Left lung (tissue), 4 donors: ENCODE measurements at regions not wholly inside any gene's neighbourhood (a gene's known extent, or its start where the extent isn't known, plus 50 kb on each side); places are given as distances from the start of the nearest gene placed in this dataset.

Experiments used
- ATAC-seq: fragments of 200-7000 bp; cut with Tn5 transposase; one replicate; pipeline ENCODE4 v1.9.1; 2020; ENCODE audit warnings: moderate library complexity
- DNase-seq, 4 donors: peaks; one replicate each; pipeline ENCODE4 v3.0.0-alpha.2; 2013 to 2020
- H3K27ac ChIP-seq, 2 donors: fragments of 200-600 bp; sonication (generic) in 1 of 2; one replicate each; pipeline versions ENCODE4 v1.5.0 to v1.8.0; 2020 to 2021
- H3K27me3 ChIP-seq, 2 donors: fragments of 200-600 bp; sonication (generic) in 1 of 2; one replicate each; pipeline versions ENCODE4 v1.5.0 to v1.8.0; 2020 to 2021
- H3K36me3 ChIP-seq, 2 donors: fragments of 200-600 bp; sonication (generic) in 1 of 2; one replicate each; pipeline versions ENCODE4 v1.5.0 to v1.8.0; 2020 to 2021
- H3K4me1 ChIP-seq, 2 donors: fragments of 200-600 bp; one replicate each; pipeline ENCODE4 v1.8.0; 2021
- H3K4me3 ChIP-seq, 2 donors: fragments of 200-600 bp; sonication (generic) in 1 of 2; one replicate each; pipeline versions ENCODE4 v1.5.0 to v1.8.0; 2020 to 2021; ENCODE audit warnings: mild to moderate bottlenecking in 1 of 2
- H3K9me3 ChIP-seq, 2 donors: fragments of 200-600 bp; sonication (generic) in 1 of 2; one replicate each; pipeline versions ENCODE4 v1.5.0 to v1.8.0; 2020 to 2021
- intact Hi-C, 2 donors: fragments of 100-400 bp; cut with DNase I; formaldehyde crosslinking; loops; one replicate each; pipeline versions ENCODE4 v1.11.2 to v1.14.2; 2022
- TF ChIP-seq, protein P1 (sequence below), 2 donors: fragments of 200-600 bp; sonication (generic) in 1 of 2; IDR thresholded peaks; one replicate each; pipeline versions ENCODE4 v1.5.0 to v1.8.0; 2021; ENCODE audit warnings: antibody characterized with exemption in 2 of 2
- donor health status: DM: no; HTN: yes; CAD: no.
- donor health status: DM: no; HTN: no; CAD: no.

DNA sequence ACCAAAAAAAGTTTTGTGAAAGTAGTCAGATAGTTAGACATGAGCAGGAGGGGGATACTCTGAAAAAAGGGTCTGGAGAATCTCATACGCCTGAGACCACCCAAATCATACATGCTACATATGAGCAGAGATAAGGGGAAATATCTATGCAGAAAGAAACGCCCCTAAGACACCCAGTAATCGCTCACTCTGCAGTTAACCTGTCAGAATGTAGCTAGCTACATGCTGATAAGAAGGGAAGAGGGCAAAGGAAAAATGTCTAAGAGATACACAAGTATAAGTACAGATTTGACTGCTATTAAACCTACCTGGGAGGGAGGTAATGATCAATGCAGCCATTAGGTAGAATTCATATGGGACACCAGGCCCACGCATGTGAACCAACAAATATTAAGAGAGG lies 1159.5 kb upstream of the PCDH10 start:
- TF ChIP-seq, protein P1, sequence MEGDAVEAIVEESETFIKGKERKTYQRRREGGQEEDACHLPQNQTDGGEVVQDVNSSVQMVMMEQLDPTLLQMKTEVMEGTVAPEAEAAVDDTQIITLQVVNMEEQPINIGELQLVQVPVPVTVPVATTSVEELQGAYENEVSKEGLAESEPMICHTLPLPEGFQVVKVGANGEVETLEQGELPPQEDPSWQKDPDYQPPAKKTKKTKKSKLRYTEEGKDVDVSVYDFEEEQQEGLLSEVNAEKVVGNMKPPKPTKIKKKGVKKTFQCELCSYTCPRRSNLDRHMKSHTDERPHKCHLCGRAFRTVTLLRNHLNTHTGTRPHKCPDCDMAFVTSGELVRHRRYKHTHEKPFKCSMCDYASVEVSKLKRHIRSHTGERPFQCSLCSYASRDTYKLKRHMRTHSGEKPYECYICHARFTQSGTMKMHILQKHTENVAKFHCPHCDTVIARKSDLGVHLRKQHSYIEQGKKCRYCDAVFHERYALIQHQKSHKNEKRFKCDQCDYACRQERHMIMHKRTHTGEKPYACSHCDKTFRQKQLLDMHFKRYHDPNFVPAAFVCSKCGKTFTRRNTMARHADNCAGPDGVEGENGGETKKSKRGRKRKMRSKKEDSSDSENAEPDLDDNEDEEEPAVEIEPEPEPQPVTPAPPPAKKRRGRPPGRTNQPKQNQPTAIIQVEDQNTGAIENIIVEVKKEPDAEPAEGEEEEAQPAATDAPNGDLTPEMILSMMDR (IDR thresholded peaks at IDR 0.05), result no peak
- no peak overlapping the region for H3K27ac ChIP-seq

DNA sequence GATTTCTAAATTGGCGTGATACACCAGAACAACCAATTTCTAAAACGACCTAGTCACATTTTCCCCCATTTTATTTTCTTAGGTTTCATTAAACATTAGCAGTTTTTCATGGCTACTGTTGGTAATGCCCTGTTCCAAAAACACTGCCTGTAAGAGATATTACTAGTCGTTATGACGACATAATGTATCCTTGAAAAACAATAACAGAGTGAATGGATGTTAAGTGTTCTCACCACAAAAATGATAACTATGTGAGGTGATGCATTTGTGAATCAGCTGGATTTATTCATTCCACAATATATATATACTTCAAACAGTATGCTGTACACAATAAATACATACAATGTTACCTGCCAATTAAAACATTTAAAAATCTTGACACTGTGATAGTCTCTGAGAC lies 1147.6 kb upstream of the PCDH10 start:
- Histone ChIP-seq H3K4me1 (no peaks in the 10 kb centered on the region), H3K27me3 (no peaks in the 10 kb centered on the region), H3K27ac (no peak overlapping the region), H3K9me3 (no peaks in the 10 kb centered on the region), H3K36me3 (no peaks in the 10 kb centered on the region), H3K4me3 (no peak overlapping the region)
- intact Hi-C loops, result no loop called here
- no peak for DNase-seq
- no peak for ATAC-seq
- TF ChIP-seq, protein P1 (IDR thresholded peaks at IDR 0.05), result no peak

More for the DNA sequence above, 1159.5 kb upstream of the PCDH10 start:
- no peak for DNase-seq
- intact Hi-C loops, result no loop called here
- Histone ChIP-seq H3K9me3 (no peaks in the 10 kb centered on the region), H3K27me3 (no peaks in the 10 kb centered on the region), H3K4me3 (no peak overlapping the region), H3K4me1 (no peaks in the 10 kb centered on the region), H3K36me3 (no peaks in the 10 kb centered on the region)
- ATAC-seq, result no peak

DNA sequence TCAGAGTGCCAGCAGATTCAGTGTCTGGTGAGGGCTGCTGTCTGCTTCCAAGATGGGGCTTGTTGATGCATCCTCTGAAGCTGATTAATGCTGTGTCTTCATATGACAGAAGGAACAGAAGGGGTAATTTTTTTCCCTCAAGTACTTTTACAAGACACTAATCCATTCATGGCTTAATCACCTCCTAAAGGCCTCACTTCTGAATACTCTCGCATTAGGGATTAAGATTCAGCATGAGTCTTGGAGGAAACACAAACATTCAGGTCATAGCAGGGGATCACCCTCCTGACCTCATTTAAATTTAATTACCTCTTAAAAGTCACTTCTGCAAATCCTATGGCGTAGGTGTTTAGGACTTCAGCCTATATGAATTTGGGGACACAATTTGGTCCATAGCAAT lies 1145.5 kb upstream of the PCDH10 start:
- Histone ChIP-seq H3K9me3 (no peaks in the 10 kb centered on the region), H3K4me1 (no peaks in the 10 kb centered on the region), H3K27me3 (no peaks in the 10 kb centered on the region), H3K27ac (no peak overlapping the region), H3K36me3 (no peaks in the 10 kb centered on the region), H3K4me3 (no peak overlapping the region)
- intact Hi-C loops, result no loop called here
- DNase-seq (no peak), ATAC-seq (no peak)
- TF ChIP-seq, protein P1 (IDR thresholded peaks at IDR 0.05), result no peak

DNA sequence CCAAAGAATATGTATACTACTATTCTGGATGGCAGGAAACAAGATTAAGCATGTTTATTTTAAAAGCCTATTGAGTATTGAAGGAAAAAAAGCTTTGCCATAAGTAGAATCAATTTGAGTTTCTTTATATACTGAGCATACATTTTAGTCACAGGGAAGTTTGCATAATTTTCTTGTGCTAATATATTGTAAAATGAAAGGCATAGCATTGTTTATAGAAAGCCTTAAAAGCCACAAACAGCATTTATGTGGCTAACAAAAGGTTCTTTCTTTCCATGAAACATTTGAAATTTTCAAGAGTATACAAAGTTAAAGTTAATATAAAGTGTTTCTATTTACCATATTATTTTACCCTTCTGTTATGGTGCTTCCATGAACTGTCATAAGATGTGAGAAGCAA lies 1133.8 kb upstream of the PCDH10 start:
- H3K27ac ChIP-seq, result no peak overlapping the region
- intact Hi-C loops, result no loop called here
- H3K27me3 ChIP-seq, result no peaks in the 10 kb centered on the region
- no peaks in the 10 kb centered on the region for H3K4me1 ChIP-seq
- no peaks in the 10 kb centered on the region for H3K9me3 ChIP-seq
- no peak overlapping the region for H3K4me3 ChIP-seq
- TF ChIP-seq, protein P1 (IDR thresholded peaks at IDR 0.05), result no peak
- no peak for DNase-seq
- no peak for ATAC-seq
- no peaks in the 10 kb centered on the region for H3K36me3 ChIP-seq

DNA sequence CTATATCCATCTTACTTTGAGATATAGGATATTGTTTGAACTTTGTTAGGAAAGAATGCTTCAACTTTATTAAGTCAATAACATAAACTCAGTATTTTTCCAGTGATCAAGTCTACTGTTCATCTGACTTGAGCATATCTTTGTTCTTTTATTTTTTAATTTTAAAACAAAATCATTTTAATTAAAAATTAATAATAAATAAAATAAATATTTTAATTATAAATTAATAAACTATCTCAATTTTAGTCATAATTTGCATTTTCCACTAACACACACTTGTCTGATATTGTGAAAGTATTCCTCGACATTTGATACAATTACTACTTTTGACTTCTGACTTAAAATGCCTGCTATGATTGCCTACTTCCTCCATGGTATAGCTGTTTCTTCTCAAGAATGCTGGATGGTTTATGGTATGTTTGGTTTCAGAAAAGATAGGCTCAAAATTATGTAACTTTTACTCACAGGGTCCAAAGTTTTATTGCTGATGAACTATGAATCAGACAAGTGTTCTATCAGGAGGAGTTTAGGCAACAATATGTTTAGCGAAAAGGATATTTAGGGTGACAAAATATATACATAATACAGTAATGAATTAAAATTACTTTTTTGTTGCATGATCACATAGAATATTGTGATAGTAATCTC lies 1132.3 kb upstream of the PCDH10 start:
- H3K27me3 ChIP-seq, result no peaks in the 10 kb centered on the region
- TF ChIP-seq, protein P1 (IDR thresholded peaks at IDR 0.05), result no peak

More for the DNA sequence above, 1132.3 kb upstream of the PCDH10 start:
- Histone ChIP-seq H3K4me3 (no peak overlapping the region), H3K27ac (no peak overlapping the region), H3K36me3 (no peaks in the 10 kb centered on the region), H3K4me1 (no peaks in the 10 kb centered on the region), H3K9me3 (no peaks in the 10 kb centered on the region)
- ATAC-seq, result no peak
- intact Hi-C loops, result no loop called here
- no peak for DNase-seq
